OCI-LY7 (cell line): ENCODE measurements at regions not wholly inside any gene's neighbourhood (a gene's known extent, or its start where the extent isn't known, plus 50 kb on each side); places are given as distances from the start of the nearest gene placed in this dataset.

Source experiments
- BruUV-seq: library from RNA; stranded (reverse); fragments of 400-500 nt; replicated peaks from 2 replicates; lab custom pipeline; 2021; lab: Mats Ljungman, UMichigan
- CTCF ChIA-PET: fragments of 300-600 bp; sonication (Branson Sonifier 250); formaldehyde crosslinking; loops from one replicate; lab custom pipeline; 2022; ENCODE audit warnings: antibody characterized with exemption; ENCODE audit not compliant: unreplicated experiment; lab: Charles Lee
- POLR2A ChIA-PET: fragments of 300-600 bp; sonication (Branson Sonifier 250); formaldehyde crosslinking; loops from one replicate; lab custom pipeline; 2022; ENCODE audit warnings: antibody characterized with exemption; lab: Charles Lee
- DNase-seq: peaks from one replicate; pipeline ENCODE4 v3.0.0-alpha.2; 2015; ENCODE audit warnings: low spot score
- H2AFZ ChIP-seq: fragments of 200-600 bp; sonication (generic), shearing (Covaris generic); 2 replicates; pipeline ENCODE4 v1.6.1; 2014; ENCODE audit warnings: mild to moderate bottlenecking, antibody characterized with exemption, low read length, moderate library complexity
- H3K27ac ChIP-seq: fragments of 200-600 bp; sonication (generic); 2 replicates; pipeline ENCODE4 v1.5.1; 2014; ENCODE audit warnings: mixed run types, low read depth, mild to moderate bottlenecking, moderate library complexity, low read length, inconsistent platforms; ENCODE audit not compliant: poor library complexity, severe bottlenecking
- H3K36me3 ChIP-seq: fragments of 200-600 bp; sonication (generic); 2 replicates; pipeline ENCODE4 v1.6.1; 2014; ENCODE audit warnings: mild to moderate bottlenecking, antibody characterized with exemption, low read length, moderate library complexity, mixed read lengths; ENCODE audit not compliant: insufficient read depth
- H3K4me1 ChIP-seq: fragments of 200-600 bp; sonication (generic); 2 replicates; pipeline ENCODE4 v1.5.1; 2014; ENCODE audit warnings: mild to moderate bottlenecking, low read length; ENCODE audit not compliant: insufficient read depth, poor library complexity, severe bottlenecking
- H3K4me2 ChIP-seq: fragments of 200-600 bp; sonication (generic); 2 replicates; pipeline ENCODE4 v1.6.1; 2014; ENCODE audit warnings: mild to moderate bottlenecking, low read length
- H3K4me3 ChIP-seq: fragments of 200-600 bp; sonication (generic); 2 replicates; pipeline ENCODE4 v1.5.1; 2014; ENCODE audit warnings: mild to moderate bottlenecking, low read depth, low read length; ENCODE audit not compliant: poor library complexity, severe bottlenecking
- H3K79me2 ChIP-seq: fragments of 200-600 bp; sonication (generic); 2 replicates; pipeline ENCODE4 v1.6.1; 2016; ENCODE audit warnings: low read depth, mild to moderate bottlenecking, low read length, moderate library complexity, mixed read lengths; ENCODE audit not compliant: insufficient read depth
- H3K9me2 ChIP-seq: fragments of 200-600 bp; sonication (generic); 2 replicates; pipeline ENCODE4 v1.6.1; 2016; ENCODE audit warnings: mild to moderate bottlenecking, low read length, mixed read lengths; ENCODE audit not compliant: insufficient read depth
- H3K9me3 ChIP-seq: fragments of 200-600 bp; sonication (generic); 2 replicates; pipeline ENCODE4 v1.6.1; 2014; ENCODE audit warnings: mild to moderate bottlenecking, mixed run types, low read length, mixed read lengths
- H4K20me1 ChIP-seq: fragments of 200-600 bp; sonication (generic); 2 replicates; pipeline ENCODE4 v1.6.1; 2014; ENCODE audit warnings: mild to moderate bottlenecking, antibody characterized with exemption, low read length, moderate library complexity, mixed read lengths; ENCODE audit not compliant: insufficient read depth
- CTCF ChIP-seq: fragments of 200-600 bp; sonication (generic); conservative IDR thresholded peaks from 2 replicates; pipeline ENCODE4 v1.5.1; 2014; ENCODE audit warnings: mild to moderate bottlenecking, antibody characterized with exemption, low read length, moderate library complexity, mixed read lengths
- EZH2phosphoT487 ChIP-seq: fragments of 200-600 bp; sonication (generic); IDR thresholded peaks from 2 replicates; pipeline ENCODE4 v1.6.1; 2018; ENCODE audit warnings: low read depth, borderline replicate concordance, mild to moderate bottlenecking, mixed run types, antibody characterized with exemption, low read length, moderate library complexity, mixed read lengths
- intact Hi-C: fragments of 100-400 bp; cut with micrococcal nuclease; formaldehyde crosslinking; loops from one replicate; pipeline ENCODE4 v1.10.0; 2022; ENCODE audit not compliant: unreplicated experiment

GRCh38 chr6:113457751-113458150 lies 399.4 kb upstream of the MARCKS start:
- H3K9me2 ChIP-seq: no peaks in the 10 kb centered on the region
- POLR2A ChIA-PET: interaction anchor here (1.3 kb wide), 1 partner anchor 9 kb away, joined by 5 read pairs; no protein-coding TSS in a partner anchor
- H3K36me3 ChIP-seq: no peaks in the 10 kb centered on the region
- no peaks in the 10 kb centered on the region for H3K79me2 ChIP-seq
- H3K9me3 ChIP-seq: no peaks in the 10 kb centered on the region
- H3K4me1 ChIP-seq: no peaks in the 10 kb centered on the region
- H3K4me3 ChIP-seq: no peak overlapping the region
- no peak overlapping the region for H3K27ac ChIP-seq
- TF ChIP-seq EZH2phosphoT487 (no peak), CTCF (no peak)
- no peak overlapping the region for H3K4me2 ChIP-seq
- BruUV-seq: no TSS peak
- H4K20me1 ChIP-seq: no peaks in the 10 kb centered on the region
- CTCF ChIA-PET: no interaction called here
- H2AFZ ChIP-seq: no peak overlapping the region
- intact Hi-C loops: no loop called here
- DNase-seq: no peak

- CTCF ChIA-PET: no interaction called here
- POLR2A ChIA-PET: interaction anchor here (0.6 to 1.3 kb wide), 7 partner anchors 8 to 1373 kb away, joined by 3 to 7 read pairs (median 5); no protein-coding TSS in a partner anchor
- H3K4me1 ChIP-seq: no peaks in the 10 kb centered on the region
These were observed 398.7 kb upstream of the MARCKS start for GRCh38 chr6:113458368-113459010.

More at GRCh38 chr6:113458368-113459010, 398.7 kb upstream of the MARCKS start:
- BruUV-seq: no TSS peak
- no peak overlapping the region for H3K4me3 ChIP-seq
- H3K27ac ChIP-seq: no peak overlapping the region
- H4K20me1 ChIP-seq: no peaks in the 10 kb centered on the region
- H2AFZ ChIP-seq: no peak overlapping the region
- H3K9me2 ChIP-seq: no peaks in the 10 kb centered on the region
- no peaks in the 10 kb centered on the region for H3K9me3 ChIP-seq
- DNase-seq: no peak
- no peak overlapping the region for H3K4me2 ChIP-seq
- H3K36me3 ChIP-seq: no peaks in the 10 kb centered on the region
- H3K79me2 ChIP-seq: no peaks in the 10 kb centered on the region
- intact Hi-C loops: no loop called here
- TF ChIP-seq CTCF (no peak), EZH2phosphoT487 (no peak)
